ENCODE measurements at regions not wholly inside any gene's neighbourhood (a gene's known extent, or its start where the extent isn't known, plus 50 kb on each side); places are given as distances from the start of the nearest gene placed in this dataset.

DNA sequence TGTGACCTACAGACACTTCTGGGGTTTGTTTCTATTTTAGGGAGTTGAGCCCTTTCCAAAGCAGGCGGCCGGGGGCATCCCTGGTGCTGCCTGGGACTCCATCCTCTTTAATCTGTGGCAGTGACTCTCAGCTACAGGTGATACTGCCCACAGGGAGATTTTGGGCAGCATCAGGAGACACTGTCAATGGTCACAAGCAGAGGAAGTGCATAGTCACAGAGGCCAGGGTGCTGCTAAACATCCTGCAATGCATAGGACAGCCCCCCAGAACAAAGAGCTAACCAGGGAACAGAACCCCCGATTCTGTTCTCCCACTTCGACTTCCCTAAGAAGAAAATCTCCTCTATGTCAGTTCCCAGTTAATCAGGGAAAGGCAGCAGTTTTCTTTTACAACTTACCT is 66.2 kb downstream of the TEX35 start:
- no peak for TF ChIP-seq EP300 (IDR thresholded peaks at IDR 0.05; ENCODE audit: borderline replicate concordance)
- TF ChIP-seq REST (IDR thresholded peaks at IDR 0.05; ENCODE audit: low read depth), result no peak
- TF ChIP-seq YY1 (IDR thresholded peaks at IDR 0.05; ENCODE audit: low read depth), result no peak
- no peak for TF ChIP-seq RAD21 (IDR thresholded peaks at IDR 0.05; ENCODE audit: low read depth)
- TF ChIP-seq FOXM1 (IDR thresholded peaks at IDR 0.05; ENCODE audit: borderline replicate concordance, low read depth), result no peak
- TF ChIP-seq TAF1 (IDR thresholded peaks at IDR 0.05; ENCODE audit: low read depth), result no peak
- TF ChIP-seq NFIC (IDR thresholded peaks at IDR 0.05), result no peak

Data from Ishikawa (cell line).